ENCODE measurements at regions not wholly inside any gene's neighbourhood (a gene's known extent, or its start where the extent isn't known, plus 50 kb on each side); places are given as distances from the start of the nearest gene placed in this dataset.

GRCh38 chr3:194253270-194253669 is 97.9 kb downstream of the CPN2 start:
- Histone ChIP-seq H3K4me3 (ENCODE audit: low read depth, low read length, poor library complexity, severe bottlenecking) (no peak overlapping the region), H3K27me3 (replicated peaks; ENCODE audit: insufficient read depth, low read depth, low read length, poor library complexity) (no peaks in the 10 kb centered on the region), H3K27ac (ENCODE audit: low read depth, low read length, poor library complexity, severe bottlenecking) (no peak overlapping the region), H3K4me1 (ENCODE audit: insufficient read depth, low read length, poor library complexity, severe bottlenecking) (peaks cover 35% of the 10 kb centered on the region), H3K9me3 (ENCODE audit: low read depth, low read length, poor library complexity, severe bottlenecking) (peaks cover 2% of the 10 kb centered on the region), H3K36me3 (ENCODE audit: insufficient read depth, low read length, poor library complexity, severe bottlenecking) (no peaks in the 10 kb centered on the region)
- ChIA-PET POLR2A (ENCODE audit: low non-redundant PET) (no interaction called here), CTCF (no interaction called here)
- TF ChIP-seq EZH2 (IDR thresholded peaks at IDR 0.05; ENCODE audit: borderline replicate concordance, low read depth, low read length, poor library complexity, severe bottlenecking) (no peak), CTCF (conservative IDR thresholded peaks at IDR 0.05; ENCODE audit: low read depth, low read length) (no peak)
- no peak for DNase-seq (ENCODE audit: low spot score)
- intact Hi-C loops (cut with micrococcal nuclease; ENCODE audit: unreplicated experiment) = no loop called here
- no TSS peak for BruUV-seq (replicated peaks)

- H3K27me3 ChIP-seq (replicated peaks; ENCODE audit: insufficient read depth, low read depth, low read length, poor library complexity) = no peaks in the 10 kb centered on the region
- H3K9me3 ChIP-seq (ENCODE audit: low read depth, low read length, poor library complexity, severe bottlenecking) = peaks cover 5% of the 10 kb centered on the region
- BruUV-seq (replicated peaks) = no TSS peak
- POLR2A ChIA-PET (ENCODE audit: low non-redundant PET) = no interaction called here
- H3K27ac ChIP-seq (ENCODE audit: low read depth, low read length, poor library complexity, severe bottlenecking) = no peak overlapping the region
- H3K4me3 ChIP-seq (ENCODE audit: low read depth, low read length, poor library complexity, severe bottlenecking) = no peak overlapping the region
- CTCF ChIA-PET = no interaction called here
- no peaks in the 10 kb centered on the region for H3K36me3 ChIP-seq (ENCODE audit: insufficient read depth, low read length, poor library complexity, severe bottlenecking)
- peaks cover 32% of the 10 kb centered on the region for H3K4me1 ChIP-seq (ENCODE audit: insufficient read depth, low read length, poor library complexity, severe bottlenecking)
- intact Hi-C loops (cut with micrococcal nuclease; ENCODE audit: unreplicated experiment) = no loop called here
- TF ChIP-seq EZH2 (IDR thresholded peaks at IDR 0.05; ENCODE audit: borderline replicate concordance, low read depth, low read length, poor library complexity, severe bottlenecking) = no peak
- no peak for TF ChIP-seq CTCF (conservative IDR thresholded peaks at IDR 0.05; ENCODE audit: low read depth, low read length)
- no peak for DNase-seq (ENCODE audit: low spot score)
Observed at GRCh38 chr3:194254040-194254439, 97.1 kb downstream of the CPN2 start.

- POLR2A ChIA-PET (ENCODE audit: low non-redundant PET) = no interaction called here
- no TSS peak for BruUV-seq (replicated peaks)
- H3K4me3 ChIP-seq (ENCODE audit: low read depth, low read length, poor library complexity, severe bottlenecking) = no peak overlapping the region
- no peaks in the 10 kb centered on the region for H3K36me3 ChIP-seq (ENCODE audit: insufficient read depth, low read length, poor library complexity, severe bottlenecking)
- intact Hi-C loops (cut with micrococcal nuclease; ENCODE audit: unreplicated experiment) = no loop called here
- TF ChIP-seq EZH2 (IDR thresholded peaks at IDR 0.05; ENCODE audit: borderline replicate concordance, low read depth, low read length, poor library complexity, severe bottlenecking) (no peak), CTCF (conservative IDR thresholded peaks at IDR 0.05; ENCODE audit: low read depth, low read length) (no peak)
- peaks cover 5% of the 10 kb centered on the region for H3K9me3 ChIP-seq (ENCODE audit: low read depth, low read length, poor library complexity, severe bottlenecking)
- H3K4me1 ChIP-seq (ENCODE audit: insufficient read depth, low read length, poor library complexity, severe bottlenecking) = peaks cover 18% of the 10 kb centered on the region
- H3K27ac ChIP-seq (ENCODE audit: low read depth, low read length, poor library complexity, severe bottlenecking) = no peak overlapping the region
- CTCF ChIA-PET = no interaction called here
- H3K27me3 ChIP-seq (replicated peaks; ENCODE audit: insufficient read depth, low read depth, low read length, poor library complexity) = no peaks in the 10 kb centered on the region
- DNase-seq (ENCODE audit: low spot score) = peak; percentile 41
Observed at GRCh38 chr3:194255252-194256039, 95.7 kb downstream of the CPN2 start.

All from A673 (cell line).